Ectodermal cell (in vitro differentiated cells): ENCODE measurements at regions not wholly inside any gene's neighbourhood (a gene's known extent, or its start where the extent isn't known, plus 50 kb on each side); places are given as distances from the start of the nearest gene placed in this dataset.
"Not testable (repeated sequence)": the region's sequence is repeated elsewhere in the genome, so short reads cannot be mapped to it uniquely, and the experiment has no call there.

ENCODE experiments used
- H3K27ac ChIP-seq: 2 replicates; pipeline ENCODE4 v1.7.0; 2013; ENCODE audit warnings: mild to moderate bottlenecking, low read depth, low read length; ENCODE audit not compliant: insufficient read depth, poor library complexity, severe bottlenecking
- H3K27me3 ChIP-seq: 2 replicates; pipeline ENCODE4 v1.7.0; 2013; ENCODE audit warnings: mild to moderate bottlenecking, low read length; ENCODE audit not compliant: insufficient read depth, control insufficient read depth, poor library complexity, severe bottlenecking
- H3K36me3 ChIP-seq: one replicate; pipeline ENCODE4 v1.7.0; 2013; ENCODE audit warnings: low read length; ENCODE audit not compliant: control insufficient read depth, insufficient read depth
- H3K4me1 ChIP-seq: one replicate; pipeline ENCODE4 v1.7.0; 2013; ENCODE audit warnings: low read length; ENCODE audit not compliant: control insufficient read depth, insufficient read depth
- H3K4me3 ChIP-seq: 2 replicates; pipeline ENCODE4 v1.7.0; 2013; ENCODE audit warnings: low read depth, low read length, control low read depth; ENCODE audit not compliant: insufficient read depth
- H3K9me3 ChIP-seq: 2 replicates; pipeline ENCODE4 v1.7.0; 2013; ENCODE audit warnings: mild to moderate bottlenecking, low read length, moderate library complexity; ENCODE audit not compliant: control insufficient read depth
- WGBS, 2 experiments: methylation state at CpG; one replicate each; pipeline ENCODE4 v1.1.7; 2013; ENCODE audit warnings: missing lambda C conversion rate in 2 of 2; 5-methylcytosine and 5-hydroxymethylcytosine counted together

DNA sequence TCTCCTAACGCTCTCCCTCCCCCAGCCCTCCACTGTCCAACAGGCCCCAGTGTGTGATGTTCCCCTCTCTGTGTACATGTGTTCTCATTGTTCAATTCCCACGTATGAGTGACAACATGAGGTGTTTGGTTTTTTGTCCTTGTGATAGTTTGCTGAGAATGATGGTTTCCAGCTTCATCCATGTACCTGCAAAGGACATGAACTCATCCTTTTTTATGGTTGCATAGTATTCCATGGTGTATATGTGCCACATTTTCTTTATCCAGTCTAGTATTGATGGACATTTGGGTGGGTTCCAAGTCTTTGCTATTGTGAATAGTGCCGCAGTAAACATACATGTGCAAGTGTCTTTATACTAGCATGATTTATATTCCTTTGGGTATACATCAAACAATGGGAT, 347.4 kb downstream of the MAGEE1 start:
- not testable (repeated sequence) for H3K9me3 ChIP-seq, H3K36me3 ChIP-seq, H3K4me3 ChIP-seq, H3K27ac ChIP-seq, H3K4me1 ChIP-seq, H3K27me3 ChIP-seq
- 95 to 96% methylated on average over 3 of the region's 3 CpGs for WGBS, 2 experiments

DNA sequence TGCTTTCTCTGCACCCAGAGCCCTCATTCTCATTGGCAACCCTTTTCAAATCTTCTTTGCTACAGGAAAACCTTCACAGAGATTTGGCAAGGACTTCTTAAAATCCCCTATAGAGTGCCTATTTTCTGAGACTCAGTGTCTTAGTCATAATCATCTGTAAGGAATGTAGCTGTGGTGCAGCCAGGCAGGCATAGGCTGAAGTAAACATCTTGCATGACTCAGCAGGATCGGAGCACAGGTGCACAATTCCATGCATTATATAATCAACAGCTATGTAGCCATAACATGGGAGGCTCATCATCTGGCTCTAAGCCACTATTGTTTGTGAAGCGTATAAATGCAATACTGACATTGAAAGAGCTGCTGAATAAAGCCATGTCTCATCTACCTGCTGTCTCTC, 368.8 kb downstream of the MAGEE1 start:
- Histone ChIP-seq H3K36me3 (no peaks in the 10 kb centered on the region), H3K27ac (no peak overlapping the region), H3K4me3 (no peak overlapping the region), H3K4me1 (no peaks in the 10 kb centered on the region), H3K27me3 (no peaks in the 10 kb centered on the region), H3K9me3 (no peaks in the 10 kb centered on the region)
- WGBS, 2 experiments, result 96 to 100% methylated on average over 2 of the region's 2 CpGs

DNA sequence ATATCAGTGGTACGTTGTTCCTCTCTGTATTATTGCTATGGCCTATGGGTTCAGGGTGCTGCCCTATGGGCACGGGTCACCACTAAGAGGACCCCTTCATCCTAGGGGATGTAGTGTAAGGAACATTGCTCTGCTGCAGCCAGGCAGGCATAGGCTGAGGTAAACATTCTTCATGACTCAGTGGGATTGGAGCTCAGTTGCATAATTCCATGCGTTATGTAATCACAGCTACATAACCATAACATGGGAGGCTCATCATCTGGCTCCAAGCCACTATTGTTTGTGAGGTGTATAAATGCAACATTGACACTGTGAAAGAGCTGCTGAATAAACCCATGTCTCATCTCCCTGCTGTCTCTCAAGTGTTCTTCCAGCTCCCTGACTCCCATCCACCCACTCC, 375.2 kb downstream of the MAGEE1 start:
- Histone ChIP-seq H3K4me3 (no peak overlapping the region), H3K4me1 (no peaks in the 10 kb centered on the region), H3K9me3 (no peaks in the 10 kb centered on the region), H3K27ac (no peak overlapping the region), H3K27me3 (no peaks in the 10 kb centered on the region), H3K36me3 (no peaks in the 10 kb centered on the region)
- 90 to 100% methylated on average over 2 of the region's 3 CpGs for WGBS, 2 experiments

DNA sequence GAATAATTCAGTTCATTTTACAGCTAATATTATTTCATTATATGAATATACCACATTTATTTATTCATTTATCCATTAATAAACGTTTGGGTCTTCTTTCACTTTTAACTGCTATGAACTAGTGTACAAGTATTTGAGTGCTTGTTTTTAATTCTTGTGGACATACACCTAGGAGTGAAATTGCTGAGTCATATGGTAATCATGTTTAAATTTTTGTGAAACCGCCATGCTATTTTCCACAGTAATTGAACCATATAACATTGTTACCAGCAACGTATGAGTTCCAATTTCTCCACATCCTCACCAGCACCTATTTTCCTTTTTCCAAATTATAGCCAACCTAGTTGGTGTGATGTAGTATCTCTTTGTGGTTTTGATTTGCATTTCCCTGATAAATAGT, 388.2 kb downstream of the MAGEE1 start:
- 100% methylated on average over 1 of the region's 3 CpGs; no CpG with 5 or more reads in 1 of the 2 experiments for WGBS, 2 experiments
- Histone ChIP-seq H3K4me1 (no peaks in the 10 kb centered on the region), H3K27ac (no peak overlapping the region), H3K4me3 (no peak overlapping the region), H3K27me3 (no peaks in the 10 kb centered on the region), H3K36me3 (no peaks in the 10 kb centered on the region), H3K9me3 (no peaks in the 10 kb centered on the region)

DNA sequence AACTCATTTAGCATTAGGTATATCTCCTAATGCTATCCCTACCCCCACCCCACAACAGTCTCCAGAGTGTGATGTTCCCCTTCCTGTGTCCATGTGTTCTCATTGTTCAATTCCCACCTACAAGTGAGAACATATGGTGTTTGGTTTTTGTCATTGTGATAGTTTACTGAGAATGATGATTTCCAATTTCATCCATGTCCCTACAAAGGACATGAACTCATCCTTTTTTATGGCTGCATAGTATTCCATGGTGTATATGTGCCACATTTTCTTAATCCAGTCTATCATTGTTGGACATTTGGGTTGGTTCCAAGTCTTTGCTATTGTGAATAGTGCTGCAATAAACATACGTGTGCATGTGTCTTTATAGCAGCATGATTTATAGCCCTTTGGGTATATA, 389.8 kb downstream of the MAGEE1 start:
- not testable (repeated sequence) for H3K36me3 ChIP-seq, H3K4me3 ChIP-seq, H3K27me3 ChIP-seq, H3K4me1 ChIP-seq, H3K9me3 ChIP-seq, H3K27ac ChIP-seq
- no CpG with 5 or more reads among the region's 1 CpG for WGBS, 2 experiments

DNA sequence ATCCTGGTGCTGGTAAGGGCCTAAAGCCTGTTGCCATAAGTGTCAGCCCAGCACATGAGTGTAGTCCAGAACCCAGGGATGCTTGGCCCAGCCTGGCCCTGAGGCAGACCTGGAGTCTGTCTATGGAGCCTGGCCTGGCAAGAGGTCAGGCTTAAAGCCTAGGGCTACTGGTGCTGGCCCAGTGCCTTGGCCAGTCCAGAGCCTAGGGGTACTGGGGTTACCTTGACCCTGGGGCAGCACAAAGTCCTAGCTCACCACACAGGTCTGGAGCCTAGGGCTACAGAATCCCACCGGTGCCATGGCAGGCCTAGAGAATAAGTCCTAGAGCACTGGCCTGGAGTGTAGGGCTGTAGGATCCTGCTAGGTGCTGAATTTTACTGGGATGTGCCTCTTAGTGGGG, 393.8 kb downstream of the MAGEE1 start:
- WGBS, 2 experiments, result 100% methylated on average over 1 of the region's 1 CpG
- no peaks in the 10 kb centered on the region for H3K4me1 ChIP-seq
- H3K4me3 ChIP-seq, result no peak overlapping the region
- H3K9me3 ChIP-seq, result no peaks in the 10 kb centered on the region
- no peak overlapping the region for H3K27ac ChIP-seq
- no peaks in the 10 kb centered on the region for H3K27me3 ChIP-seq
- H3K36me3 ChIP-seq, result no peaks in the 10 kb centered on the region

DNA sequence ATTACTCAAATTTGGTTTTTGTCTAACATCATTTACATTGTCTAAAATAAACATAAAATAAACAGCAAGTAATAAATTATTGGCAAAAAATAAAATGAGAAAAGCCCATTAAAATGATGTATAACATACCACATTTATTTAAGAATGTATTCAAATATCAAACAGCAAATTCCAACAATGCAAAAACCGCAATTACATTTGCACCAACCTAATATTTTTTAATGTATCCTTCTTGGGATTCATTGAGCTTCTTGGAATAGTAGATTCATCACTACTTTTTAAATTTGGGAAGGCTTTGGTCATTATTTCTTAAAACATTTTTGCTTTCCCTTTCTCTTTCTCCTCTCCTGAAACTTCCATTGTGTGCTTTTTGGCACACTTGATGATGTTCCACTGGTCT, 400.2 kb downstream of the MAGEE1 start:
- Histone ChIP-seq H3K4me3 (no peak overlapping the region), H3K36me3 (no peaks in the 10 kb centered on the region), H3K27ac (no peak overlapping the region), H3K9me3 (no peaks in the 10 kb centered on the region), H3K27me3 (no peaks in the 10 kb centered on the region), H3K4me1 (no peaks in the 10 kb centered on the region)
- WGBS, 2 experiments, result no CpG with 5 or more reads among the region's 1 CpG

DNA sequence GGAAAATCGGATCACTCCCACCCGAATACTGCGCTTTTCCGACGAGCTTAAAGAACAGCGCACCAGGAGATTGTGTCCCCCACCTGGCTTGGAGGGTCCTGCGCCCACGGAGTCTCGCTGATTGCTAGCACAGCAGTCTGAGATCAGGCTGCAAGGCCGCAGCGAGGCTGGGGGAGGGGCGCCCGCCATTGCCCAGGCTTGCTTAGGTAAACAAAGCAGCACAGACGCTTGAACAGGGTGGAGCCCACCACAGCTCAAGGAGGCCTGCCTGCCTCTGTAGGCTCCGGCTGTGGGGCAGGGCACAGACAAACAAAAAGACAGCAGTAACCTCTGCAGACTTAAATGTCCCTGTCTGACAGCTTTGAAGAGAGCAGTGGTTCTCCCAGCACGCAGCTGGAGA, 413.4 kb downstream of the MAGEE1 start:
- H3K4me3 ChIP-seq, result not testable (repeated sequence)
- 36 to 38% methylated on average over 15 to 16 of the region's 16 CpGs for WGBS, 2 experiments

DNA sequence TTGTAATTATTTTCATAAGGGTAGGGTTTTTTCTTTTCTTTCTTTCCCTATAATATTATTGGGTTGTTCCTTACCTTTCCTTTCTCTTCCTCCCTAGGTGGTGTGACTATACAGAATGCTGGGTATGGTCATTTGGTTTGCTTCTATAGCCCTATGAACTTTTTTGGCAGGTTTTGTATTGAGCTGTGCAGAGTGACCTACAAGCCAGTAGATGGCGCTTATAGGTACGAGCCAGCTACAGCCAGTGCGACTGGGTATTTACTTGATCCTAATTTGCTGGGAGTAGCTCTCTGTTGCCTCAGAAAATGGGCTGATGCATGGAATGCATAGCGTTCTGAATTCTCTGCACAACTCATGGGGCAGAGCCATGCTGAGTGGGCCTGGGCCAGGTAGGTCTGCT, 423.3 kb downstream of the MAGEE1 start:
- Histone ChIP-seq H3K4me1 (no peaks in the 10 kb centered on the region), H3K27me3 (no peaks in the 10 kb centered on the region), H3K27ac (no peak overlapping the region), H3K36me3 (no peaks in the 10 kb centered on the region), H3K4me3 (no peak overlapping the region), H3K9me3 (no peaks in the 10 kb centered on the region)
- WGBS, 2 experiments, result 51 to 57% methylated on average over 4 of the region's 4 CpGs

More for the DNA sequence above, 413.4 kb downstream of the MAGEE1 start:
- not testable (repeated sequence) for H3K27ac ChIP-seq, H3K4me1 ChIP-seq, H3K27me3 ChIP-seq, H3K36me3 ChIP-seq, H3K9me3 ChIP-seq

DNA sequence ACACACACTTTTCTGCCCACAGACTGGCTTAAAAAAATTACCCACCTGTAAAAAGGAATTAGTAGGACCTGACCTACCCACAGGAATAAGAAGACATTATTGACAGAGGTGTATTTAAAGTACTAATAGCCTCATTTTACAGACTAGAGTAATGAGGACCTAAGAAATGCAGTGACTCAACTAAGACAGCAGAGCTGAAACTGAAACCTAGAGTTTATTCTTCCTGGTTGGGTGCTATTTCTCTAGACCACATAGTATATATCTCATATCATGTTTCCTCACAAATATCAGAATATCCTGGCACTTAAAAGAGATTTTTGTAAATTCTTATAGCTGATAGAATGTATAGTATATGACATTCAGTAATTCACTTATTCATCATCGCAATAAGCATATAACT, 435.0 kb downstream of the MAGEE1 start:
- no peaks in the 10 kb centered on the region for H3K27me3 ChIP-seq
- no peaks in the 10 kb centered on the region for H3K4me1 ChIP-seq
- WGBS, 2 experiments, result no CpG with 5 or more reads among the region's 1 CpG
- H3K4me3 ChIP-seq, result no peak overlapping the region
- no peaks in the 10 kb centered on the region for H3K9me3 ChIP-seq
- H3K27ac ChIP-seq, result no peak overlapping the region
- no peaks in the 10 kb centered on the region for H3K36me3 ChIP-seq

DNA sequence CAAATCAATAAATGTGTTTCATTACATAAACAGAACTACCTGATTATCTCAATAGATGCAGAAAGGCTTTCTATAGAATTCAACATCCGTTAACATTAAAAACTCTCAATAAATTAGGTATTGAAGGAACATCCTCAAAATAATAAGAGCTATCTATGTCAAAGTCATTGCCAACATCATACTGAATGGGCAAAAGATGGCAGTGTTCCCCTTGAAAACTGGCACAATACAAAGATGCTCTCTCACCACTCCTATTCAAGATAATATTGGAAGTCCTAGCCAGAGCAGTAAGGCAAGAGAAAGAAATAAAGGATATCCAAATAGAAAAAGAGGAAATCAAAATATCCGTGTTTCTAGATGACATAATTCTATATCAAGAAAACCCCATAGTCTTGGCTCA, 466.4 kb downstream of the MAGEE1 start:
- no peaks in the 10 kb centered on the region for H3K4me1 ChIP-seq
- no peaks in the 10 kb centered on the region for H3K9me3 ChIP-seq
- no peak overlapping the region for H3K4me3 ChIP-seq
- H3K27me3 ChIP-seq, result no peaks in the 10 kb centered on the region
- 73 to 85% methylated on average over 2 of the region's 2 CpGs for WGBS, 2 experiments
- H3K36me3 ChIP-seq, result no peaks in the 10 kb centered on the region
- no peak overlapping the region for H3K27ac ChIP-seq
